ENCODE measurements at regions not wholly inside any gene's neighbourhood (a gene's known extent, or its start where the extent isn't known, plus 50 kb on each side); places are given as distances from the start of the nearest gene placed in this dataset.

GRCh38 chr20:22307409-22307808 lies 277.0 kb downstream of the FOXA2 start:
- TF ChIP-seq EZH2 (IDR thresholded peaks at IDR 0.05; ENCODE audit: low read length) (no peak), CTCF (optimal IDR thresholded peaks at IDR 0.05 in 1 of 3, IDR thresholded peaks at IDR 0.05 in 1 of 3, conservative IDR thresholded peaks at IDR 0.05 in 1 of 3; ENCODE audit: extremely low read depth in 1 of 3, insufficient read depth in 2 of 3, low read length in 3 of 3) (no peak)
